Activated CD8-positive, alpha-beta memory T cell treated with anti-CD3 and anti-CD28 coated beads for 4 hours (primary cell): ENCODE measurements at regions not wholly inside any gene's neighbourhood (a gene's known extent, or its start where the extent isn't known, plus 50 kb on each side); places are given as distances from the start of the nearest gene placed in this dataset.
"Not testable (repeated sequence)": the region's sequence is repeated elsewhere in the genome, so short reads cannot be mapped to it uniquely, and the experiment has no call there.

Experiments
- DNase-seq, 2 donors: peaks; one replicate each; pipeline ENCODE4 v3.0.0-alpha.2; 2020; ENCODE audit warnings: low read depth in 2 of 2

- no peak for DNase-seq
These were observed 196.5 kb downstream of the ZNF608 start for GRCh38 chr5:124549891-124550436.

DNA sequence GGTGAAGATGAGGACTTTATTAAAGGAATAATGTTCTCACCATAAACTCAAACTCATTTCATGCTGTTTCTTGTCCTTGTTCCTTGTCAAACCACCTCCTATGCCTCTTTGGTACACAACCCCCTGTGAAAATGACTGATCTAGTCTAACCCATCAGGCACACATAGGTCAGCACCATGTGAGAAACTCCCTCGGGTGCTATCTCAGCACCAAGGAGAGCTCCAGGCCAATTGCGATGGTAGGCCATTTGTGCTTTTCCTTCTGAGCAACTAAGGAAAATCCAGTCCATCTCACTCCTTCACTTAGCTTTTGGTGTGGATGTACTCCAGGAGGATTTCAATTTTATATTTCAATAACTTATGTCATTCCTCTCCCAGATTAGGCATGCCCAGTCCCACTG is 199.8 kb downstream of the ZNF608 start:
- no peak for DNase-seq

DNA sequence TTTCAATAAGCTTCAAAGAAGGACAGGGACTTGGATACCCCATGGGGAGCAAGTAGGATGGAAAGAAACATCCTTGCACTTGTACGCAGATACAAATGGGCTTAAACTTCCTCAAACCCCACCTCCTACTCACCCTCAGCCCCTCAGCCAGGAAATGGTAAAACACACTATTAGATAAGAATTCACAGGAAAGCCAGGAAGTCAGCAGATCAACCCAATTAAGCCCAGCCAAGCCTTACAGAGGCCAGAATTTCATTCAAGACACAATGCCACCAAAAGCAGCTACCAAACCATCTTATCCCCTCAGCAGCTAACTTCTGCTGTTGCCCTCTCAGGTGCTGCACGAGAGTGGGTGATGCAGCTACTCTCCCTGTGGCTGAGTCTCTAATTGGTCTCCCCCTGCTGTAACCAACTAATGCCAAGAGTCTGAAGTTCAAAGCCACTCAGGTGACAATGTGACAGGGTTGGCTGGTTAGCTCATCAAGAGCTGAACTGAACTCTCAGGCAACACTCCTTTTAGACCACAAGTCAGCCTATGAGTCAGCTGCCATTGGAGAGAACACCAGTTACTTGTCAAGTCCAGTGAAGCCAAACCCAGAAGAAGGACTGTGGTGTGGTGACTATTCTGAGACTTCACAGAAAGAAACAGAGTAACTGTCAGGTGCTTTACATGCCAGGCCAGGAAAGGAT is 201.9 kb downstream of the ZNF608 start:
- no peak for DNase-seq

DNA sequence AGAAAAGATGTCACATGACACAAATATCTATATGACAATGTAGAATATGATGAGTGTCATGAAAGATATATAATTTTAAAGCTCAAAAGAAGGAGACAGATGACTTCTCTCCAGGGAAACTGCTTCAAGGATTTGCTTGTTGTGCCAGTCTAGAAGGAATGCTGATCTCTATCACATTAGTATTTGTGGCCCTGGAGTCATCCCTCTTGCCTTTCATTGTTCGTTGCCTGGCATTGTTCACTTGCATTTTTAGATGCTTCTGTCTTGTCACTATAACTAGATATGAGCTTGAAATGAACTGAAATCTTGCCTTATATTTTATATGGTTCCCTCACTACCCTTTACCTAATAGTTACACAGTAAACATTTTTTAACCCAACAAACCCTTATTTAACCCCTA is 207.5 kb downstream of the ZNF608 start:
- DNase-seq = no peak

- DNase-seq = no peak
These were observed 208.2 kb downstream of the ZNF608 start for GRCh38 chr5:124538191-124538590.

- no peak for DNase-seq
These were observed 208.9 kb downstream of the ZNF608 start for GRCh38 chr5:124537522-124537921.

GRCh38 chr5:124537107-124537506 is 209.3 kb downstream of the ZNF608 start:
- no peak for DNase-seq

- no peak for DNase-seq
These were observed 210.1 kb downstream of the ZNF608 start for GRCh38 chr5:124536333-124536732.

DNA sequence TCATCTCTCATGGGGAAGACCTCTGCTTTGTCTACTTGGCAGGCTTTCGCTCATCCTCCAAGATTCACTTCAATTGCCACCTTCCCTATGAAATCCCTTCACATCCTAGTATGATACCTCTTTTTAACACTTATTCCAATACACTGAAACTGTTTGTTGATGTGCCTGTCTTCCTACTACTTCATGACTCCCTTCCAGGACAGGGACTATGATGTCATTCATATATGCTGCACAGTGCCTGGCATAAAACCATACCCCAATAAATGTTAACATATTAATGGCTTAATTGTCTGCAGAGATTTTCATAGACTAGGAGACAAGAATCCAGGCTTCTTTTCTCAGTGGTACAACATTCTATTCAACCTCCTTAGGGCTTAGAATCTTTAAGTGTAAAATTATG is 215.5 kb downstream of the ZNF608 start:
- DNase-seq = no peak

DNA sequence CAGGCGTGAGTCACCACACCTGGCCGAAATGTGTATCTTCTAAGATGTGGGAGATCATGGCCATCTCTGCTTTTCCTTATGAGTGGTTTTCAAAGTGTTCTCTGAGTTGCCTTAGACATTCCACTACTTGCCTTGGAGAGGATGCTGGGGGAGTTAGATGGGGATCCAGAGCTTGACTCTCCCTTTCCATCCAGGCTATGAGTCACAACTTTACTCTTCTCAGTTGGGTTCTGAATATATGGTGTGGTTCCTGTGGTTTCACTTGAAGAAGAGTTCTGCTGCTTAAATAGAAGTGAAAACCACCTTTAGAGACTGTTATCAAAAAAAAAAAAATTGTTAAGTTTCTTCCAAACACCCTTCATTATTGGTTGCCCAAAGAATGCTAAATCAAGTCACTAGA is 217.6 kb downstream of the ZNF608 start:
- no peak for DNase-seq

- no peak for DNase-seq
These were observed 219.0 kb downstream of the ZNF608 start for GRCh38 chr5:124527220-124527991.

- DNase-seq = not testable (repeated sequence)
These were observed 220.4 kb downstream of the ZNF608 start for GRCh38 chr5:124526079-124526478.

GRCh38 chr5:124524552-124525232 is 221.7 kb downstream of the ZNF608 start:
- no peak for DNase-seq

GRCh38 chr5:124523897-124524296 is 222.5 kb downstream of the ZNF608 start:
- no peak for DNase-seq

- no peak for DNase-seq
These were observed 223.4 kb downstream of the ZNF608 start for GRCh38 chr5:124522992-124523391.

DNA sequence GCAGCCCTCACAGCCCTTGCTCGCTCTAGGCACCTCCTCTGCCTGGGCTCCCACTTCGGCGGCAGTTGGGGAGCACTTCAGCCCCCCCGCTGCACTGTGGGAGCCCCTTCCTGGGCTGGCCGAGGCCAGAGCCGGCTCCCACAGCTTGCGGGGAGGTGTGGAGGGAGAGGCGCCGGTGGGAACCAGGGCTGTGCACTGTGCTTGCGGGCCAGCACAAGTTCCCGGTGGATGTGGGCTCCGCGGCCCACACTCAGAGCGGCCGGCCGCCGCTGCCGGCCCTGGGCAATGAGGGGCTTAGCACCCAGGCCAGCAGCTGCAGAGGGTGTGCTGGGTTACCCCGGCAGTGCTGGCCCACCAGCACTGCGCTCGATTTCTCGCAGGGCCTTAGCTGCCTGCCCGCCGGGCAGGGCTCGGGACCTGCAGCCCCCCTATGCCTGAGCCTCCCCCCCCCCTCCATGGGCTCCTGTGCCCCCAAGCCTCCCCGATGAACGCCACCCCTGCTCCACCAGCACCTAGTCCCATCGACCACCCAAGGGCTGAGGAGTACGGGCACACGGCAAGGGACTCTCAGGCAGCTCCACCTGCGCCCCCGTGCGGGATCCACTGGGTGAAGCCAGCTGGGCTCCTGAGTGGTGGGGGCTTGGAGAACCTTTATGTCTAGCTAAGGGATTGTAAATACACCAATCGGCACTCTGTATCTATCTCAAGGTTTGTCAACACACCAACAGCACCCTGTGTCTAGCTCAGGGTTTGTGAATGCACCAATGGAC is 224.8 kb downstream of the ZNF608 start:
- DNase-seq = no peak

- DNase-seq = no peak
These were observed 227.0 kb downstream of the ZNF608 start for GRCh38 chr5:124519396-124519795.

DNA sequence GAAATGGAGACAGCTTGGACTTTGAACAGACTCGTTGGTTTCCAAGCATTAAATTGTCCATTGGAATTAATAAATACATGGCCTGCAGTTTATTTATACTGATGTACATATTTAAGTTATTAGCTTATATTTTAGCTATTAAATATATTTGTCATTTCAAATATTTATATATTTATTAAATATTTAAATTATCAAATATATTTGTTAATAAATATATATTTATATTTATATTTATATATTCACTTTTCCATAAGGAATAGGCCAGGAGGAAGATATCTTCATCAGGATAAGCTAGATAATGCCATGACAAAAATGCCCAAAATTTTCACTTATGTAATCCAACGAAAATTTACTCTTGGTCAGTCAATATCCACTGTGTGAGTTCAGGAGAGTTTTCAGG is 229.9 kb downstream of the ZNF608 start:
- DNase-seq = no peak

- no peak for DNase-seq
These were observed 230.8 kb downstream of the ZNF608 start for GRCh38 chr5:124515497-124516245.

GRCh38 chr5:124514956-124515355 is 231.5 kb downstream of the ZNF608 start:
- DNase-seq = no peak
